NT2/D1 (cell line): ENCODE measurements at regions not wholly inside any gene's neighbourhood (a gene's known extent, or its start where the extent isn't known, plus 50 kb on each side); places are given as distances from the start of the nearest gene placed in this dataset.

Experiments
- YY1 ChIP-seq: IDR thresholded peaks from 2 replicates; pipeline ENCODE4 v1.6.1; 2011; ENCODE audit not compliant: insufficient read length, insufficient read depth
- ZNF274 ChIP-seq: IDR thresholded peaks from 2 replicates; pipeline ENCODE4 v1.6.1; 2011; ENCODE audit warnings: mild to moderate bottlenecking, low read depth, low read length

DNA sequence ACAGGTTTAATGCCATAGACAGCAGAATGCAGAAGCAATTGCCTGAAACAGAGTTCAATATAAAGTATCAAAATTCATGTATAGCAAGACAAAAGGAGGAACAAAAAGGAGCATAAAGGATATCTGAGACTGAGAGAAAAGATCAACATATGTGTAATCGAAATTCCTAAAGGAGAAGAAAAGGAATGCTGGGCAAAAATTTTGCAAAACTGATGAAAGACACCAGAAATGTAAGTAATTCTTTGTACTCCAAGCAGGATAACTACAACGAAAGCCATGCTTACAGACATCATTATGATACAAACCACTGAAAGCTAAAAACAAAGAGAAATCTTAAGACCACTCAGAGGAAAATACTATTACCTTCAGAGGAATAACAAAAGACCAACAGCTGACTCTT is 72.8 kb upstream of the MTAP start:
- no peak for TF ChIP-seq ZNF274
- no peak for TF ChIP-seq YY1
